Sigmoid colon (tissue), 6 donors: ENCODE measurements at regions not wholly inside any gene's neighbourhood (a gene's known extent, or its start where the extent isn't known, plus 50 kb on each side); places are given as distances from the start of the nearest gene placed in this dataset.

Source experiments
- DNase-seq: peaks from one replicate; pipeline ENCODE4 v3.0.0-alpha.2; 2019
- H3K27ac ChIP-seq, 4 donors: fragments of 200-600 bp; sonication (generic); one replicate each; pipeline ENCODE4 v1.5.1; 2016 to 2019; ENCODE audit warnings: mild to moderate bottlenecking in 1 of 4
- H3K27me3 ChIP-seq, 3 donors: fragments of 200-600 bp; sonication (generic); one replicate each; pipeline ENCODE4 v1.5.1; 2019; ENCODE audit warnings: mild to moderate bottlenecking in 1 of 3
- H3K36me3 ChIP-seq, 4 donors: fragments of 200-600 bp; sonication (generic); one replicate each; pipeline ENCODE4 v1.5.1; 2016 to 2019
- H3K4me1 ChIP-seq, 4 donors: fragments of 200-600 bp; sonication (generic); one replicate each; pipeline ENCODE4 v1.5.1; 2017 to 2019
- H3K4me3 ChIP-seq, 4 donors: fragments of 200-600 bp; sonication (generic); one replicate each; pipeline ENCODE4 v1.5.1; 2017 to 2019; ENCODE audit warnings: mild to moderate bottlenecking in 2 of 4, moderate library complexity in 1 of 4
- H3K9me3 ChIP-seq, 4 donors: fragments of 200-600 bp in 3 of 4; sonication (generic) in 3 of 4; one replicate each; pipeline versions ENCODE4 v1.5.1 to v1.6.1; 2013 to 2019
- EP300 ChIP-seq, 4 donors: sonication (generic); formaldehyde crosslinking; IDR thresholded peaks; one replicate each; pipeline ENCODE4 v1.6.1; 2017; ENCODE audit warnings: antibody characterized with exemption in 4 of 4
- POLR2A ChIP-seq, 2 donors: fragments of 450-650 bp; IDR thresholded peaks; one replicate each; pipeline ENCODE4 v1.6.1; 2016; ENCODE audit warnings: antibody characterized with exemption in 2 of 2, mild to moderate bottlenecking in 2 of 2, moderate library complexity in 2 of 2
- POLR2AphosphoS5 ChIP-seq, 4 donors: sonication (generic); formaldehyde crosslinking; IDR thresholded peaks; one replicate each; pipeline ENCODE4 v1.6.1; 2017; ENCODE audit warnings: antibody characterized with exemption in 4 of 4
- WGBS, 2 donors: extraction: QIAGEN DNeasy Blood & Tissue Kit; methylation state at CpG; one replicate each; pipeline ENCODE4 v1.1.7; 2013; 5-methylcytosine and 5-hydroxymethylcytosine counted together
- intact Hi-C: fragments of 100-400 bp; cut with DNase I; formaldehyde crosslinking; loops from one replicate; pipeline ENCODE4 v1.15.1; 2023
- TF ChIP-seq, protein P1 (sequence below), 4 experiments: fragments of 450-650 bp in 3 of 4; fragments of 200-600 bp in 1 of 4; IDR thresholded peaks; one replicate each; pipeline ENCODE4 v1.5.1; 2016 to 2019; ENCODE audit warnings: antibody characterized with exemption in 4 of 4, mild to moderate bottlenecking in 3 of 4, moderate library complexity in 2 of 4
- donor health status: healthy with polysubstance abuse.
- donor health status: healthy.

DNA sequence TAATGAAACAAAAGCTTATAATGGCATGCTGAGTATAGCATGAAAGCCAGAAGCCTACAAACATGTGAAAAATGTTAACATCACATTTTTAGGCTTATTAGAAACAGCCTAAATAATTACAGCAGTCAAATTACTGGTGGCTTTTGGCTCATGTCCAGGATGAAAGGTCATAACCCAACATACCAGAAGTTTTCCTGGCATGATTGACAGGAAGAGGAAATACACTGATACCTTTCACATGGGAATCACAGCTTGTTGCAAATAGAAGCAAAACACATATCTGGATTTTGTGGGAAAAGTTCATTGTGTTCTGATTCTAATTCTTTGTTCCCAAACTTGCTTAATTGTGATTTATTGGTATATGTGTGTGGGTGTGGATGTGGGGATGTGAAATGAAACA, 393.5 kb upstream of the ARRDC4 start:
- H3K27me3 ChIP-seq: no peaks in the 10 kb centered on the region
- no peak for DNase-seq
- H3K36me3 ChIP-seq: no peaks in the 10 kb centered on the region
- no peak overlapping the region for H3K27ac ChIP-seq
- no peaks in the 10 kb centered on the region for H3K4me1 ChIP-seq
- TF ChIP-seq POLR2A (IDR thresholded peaks at IDR 0.05) (no peak), POLR2AphosphoS5 (IDR thresholded peaks at IDR 0.05) (peak in 1 of 4 donors; percentile 25)
- TF ChIP-seq, protein P1, sequence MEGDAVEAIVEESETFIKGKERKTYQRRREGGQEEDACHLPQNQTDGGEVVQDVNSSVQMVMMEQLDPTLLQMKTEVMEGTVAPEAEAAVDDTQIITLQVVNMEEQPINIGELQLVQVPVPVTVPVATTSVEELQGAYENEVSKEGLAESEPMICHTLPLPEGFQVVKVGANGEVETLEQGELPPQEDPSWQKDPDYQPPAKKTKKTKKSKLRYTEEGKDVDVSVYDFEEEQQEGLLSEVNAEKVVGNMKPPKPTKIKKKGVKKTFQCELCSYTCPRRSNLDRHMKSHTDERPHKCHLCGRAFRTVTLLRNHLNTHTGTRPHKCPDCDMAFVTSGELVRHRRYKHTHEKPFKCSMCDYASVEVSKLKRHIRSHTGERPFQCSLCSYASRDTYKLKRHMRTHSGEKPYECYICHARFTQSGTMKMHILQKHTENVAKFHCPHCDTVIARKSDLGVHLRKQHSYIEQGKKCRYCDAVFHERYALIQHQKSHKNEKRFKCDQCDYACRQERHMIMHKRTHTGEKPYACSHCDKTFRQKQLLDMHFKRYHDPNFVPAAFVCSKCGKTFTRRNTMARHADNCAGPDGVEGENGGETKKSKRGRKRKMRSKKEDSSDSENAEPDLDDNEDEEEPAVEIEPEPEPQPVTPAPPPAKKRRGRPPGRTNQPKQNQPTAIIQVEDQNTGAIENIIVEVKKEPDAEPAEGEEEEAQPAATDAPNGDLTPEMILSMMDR (IDR thresholded peaks at IDR 0.05): no peak
- intact Hi-C loops: no loop called here
- H3K4me3 ChIP-seq: no peak overlapping the region
- peaks cover 0 to 4% (median 0%) of the 10 kb centered on the region in 4 donors for H3K9me3 ChIP-seq

DNA sequence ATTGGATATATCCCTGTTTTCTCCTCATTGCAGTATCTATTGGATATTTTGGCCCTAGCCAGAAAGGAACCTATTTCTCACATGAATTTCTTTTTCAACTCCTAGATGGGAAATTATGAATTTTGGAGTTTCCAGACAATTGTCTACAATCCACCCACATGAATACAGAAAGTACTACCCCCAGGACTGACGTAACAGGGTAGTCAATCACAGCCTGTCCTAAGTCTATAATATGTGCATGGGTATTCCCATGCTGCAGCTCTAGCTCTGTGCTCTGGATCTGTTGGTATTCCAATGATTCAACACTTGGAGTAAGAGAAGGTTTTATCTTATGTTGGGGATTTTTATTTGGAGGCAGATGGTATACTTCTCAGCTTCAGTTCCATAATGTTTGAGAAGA, 393.1 kb upstream of the ARRDC4 start:
- Histone ChIP-seq H3K27me3 (no peaks in the 10 kb centered on the region), H3K9me3 (peaks cover 0 to 4% (median 0%) of the 10 kb centered on the region in 4 donors), H3K27ac (no peak overlapping the region), H3K4me3 (no peak overlapping the region), H3K36me3 (no peaks in the 10 kb centered on the region), H3K4me1 (no peaks in the 10 kb centered on the region)
- WGBS, 2 donors: 71 to 83% methylated on average over 1 of the region's 1 CpG
- intact Hi-C loops: no loop called here
- DNase-seq: no peak
- no peak for TF ChIP-seq POLR2AphosphoS5 (IDR thresholded peaks at IDR 0.05)
- no peak for TF ChIP-seq EP300 (IDR thresholded peaks at IDR 0.05)
- TF ChIP-seq, protein P1 (IDR thresholded peaks at IDR 0.05): no peak
- no peak for TF ChIP-seq POLR2A (IDR thresholded peaks at IDR 0.05)

DNA sequence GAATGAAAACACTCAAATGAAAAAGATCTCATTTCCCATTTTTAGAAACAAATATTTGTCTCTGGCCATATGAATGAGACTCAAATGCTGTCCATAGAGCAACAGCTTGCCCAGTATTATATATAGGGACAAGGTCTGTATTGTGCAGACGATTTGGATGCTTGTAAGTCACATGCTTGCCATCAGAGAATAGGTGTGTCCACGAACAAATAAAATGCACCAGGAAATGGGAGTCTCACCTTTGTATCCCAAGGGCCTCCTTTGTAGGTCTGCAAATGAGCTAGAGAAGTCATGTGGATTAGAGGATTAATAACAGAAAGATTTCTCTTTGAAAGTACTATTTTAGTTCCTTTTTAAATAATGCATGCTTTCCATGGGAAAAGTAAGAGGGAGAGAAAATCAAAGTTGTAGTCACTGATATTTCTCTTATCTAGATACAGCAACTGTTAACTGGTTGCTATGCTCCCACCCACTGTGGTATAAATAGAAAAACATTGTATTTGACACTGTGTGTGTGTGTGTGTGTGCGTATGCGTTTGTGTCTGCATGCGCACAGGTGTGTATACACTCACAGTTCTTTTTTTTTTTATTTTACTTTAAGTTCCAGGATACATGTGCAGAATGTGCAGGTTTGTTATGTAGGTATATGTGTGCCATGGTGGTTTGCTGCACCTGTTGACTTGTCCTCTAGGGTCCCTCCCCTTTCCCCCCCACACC, 383.4 kb upstream of the ARRDC4 start:
- H3K9me3 ChIP-seq: no peaks in the 10 kb centered on the region
- no peaks in the 10 kb centered on the region for H3K27me3 ChIP-seq
- no peaks in the 10 kb centered on the region for H3K4me1 ChIP-seq
- no peak for TF ChIP-seq POLR2AphosphoS5 (IDR thresholded peaks at IDR 0.05)
- TF ChIP-seq, protein P1 (IDR thresholded peaks at IDR 0.05): no peak
- TF ChIP-seq EP300 (IDR thresholded peaks at IDR 0.05): no peak
- no peak for TF ChIP-seq POLR2A (IDR thresholded peaks at IDR 0.05)
- H3K27ac ChIP-seq: no peak overlapping the region
- DNase-seq: no peak
- WGBS, 2 donors: 13 to 55% methylated on average over 5 of the region's 5 CpGs
- H3K36me3 ChIP-seq: no peaks in the 10 kb centered on the region
- intact Hi-C loops: no loop called here
- no peak overlapping the region for H3K4me3 ChIP-seq

DNA sequence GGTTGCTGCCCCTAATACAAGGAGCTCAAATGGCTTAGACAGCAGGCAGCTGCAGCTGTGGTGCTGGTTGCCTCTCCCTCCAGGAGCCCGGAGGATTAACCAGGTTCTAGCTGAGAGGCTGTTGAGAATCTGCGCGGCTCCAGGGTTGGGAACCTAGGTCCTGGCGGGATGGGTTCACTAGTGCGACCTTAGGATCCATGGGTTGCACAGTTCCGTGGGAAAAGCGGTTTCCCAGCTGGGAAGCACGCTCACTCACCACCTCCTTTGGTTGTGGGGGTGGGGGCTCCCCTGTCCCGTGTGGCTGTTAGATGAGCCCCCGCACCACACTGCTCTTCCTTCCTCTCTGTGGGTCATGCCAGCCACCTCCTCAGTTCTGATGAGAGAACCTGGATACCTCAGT, 375.1 kb upstream of the ARRDC4 start:
- H3K9me3 ChIP-seq: no peaks in the 10 kb centered on the region
- H3K4me3 ChIP-seq: no peak overlapping the region
- DNase-seq: no peak
- no peak overlapping the region for H3K27ac ChIP-seq
- 95% methylated on average over 10 of the region's 10 CpGs for WGBS, 2 donors
- H3K4me1 ChIP-seq: no peaks in the 10 kb centered on the region
- no peaks in the 10 kb centered on the region for H3K27me3 ChIP-seq
- intact Hi-C loops: no loop called here
- no peaks in the 10 kb centered on the region for H3K36me3 ChIP-seq
- TF ChIP-seq EP300 (IDR thresholded peaks at IDR 0.05): no peak

DNA sequence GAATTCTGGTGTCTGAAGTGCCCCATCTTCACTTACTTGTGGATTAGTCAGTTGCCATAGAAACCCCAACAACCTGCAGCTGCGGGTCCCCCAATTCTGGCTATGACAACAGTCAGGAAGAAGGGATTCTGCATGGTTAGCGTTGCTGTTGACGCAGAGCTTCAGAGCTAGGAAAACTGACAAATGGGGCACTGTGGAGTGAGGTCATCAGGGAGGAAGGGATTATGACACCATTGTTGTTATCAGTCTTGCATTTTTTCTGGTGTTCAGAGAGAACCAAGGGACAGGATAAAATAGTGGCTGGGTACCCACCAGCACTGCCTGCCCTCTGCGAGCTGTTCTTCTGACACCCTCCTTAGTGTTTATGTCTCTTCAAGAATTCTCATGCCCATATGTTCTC, 367.7 kb upstream of the ARRDC4 start:
- Histone ChIP-seq H3K36me3 (no peaks in the 10 kb centered on the region), H3K9me3 (no peaks in the 10 kb centered on the region), H3K27me3 (no peaks in the 10 kb centered on the region), H3K4me3 (no peak overlapping the region), H3K27ac (no peak overlapping the region), H3K4me1 (no peaks in the 10 kb centered on the region)
- TF ChIP-seq POLR2AphosphoS5 (IDR thresholded peaks at IDR 0.05) (no peak), POLR2A (IDR thresholded peaks at IDR 0.05) (no peak), EP300 (IDR thresholded peaks at IDR 0.05) (no peak)
- TF ChIP-seq, protein P1 (IDR thresholded peaks at IDR 0.05): no peak
- DNase-seq: no peak
- 89 to 94% methylated on average over 4 of the region's 4 CpGs for WGBS, 2 donors
- intact Hi-C loops: no loop called here
